HG03457 (cell line): ENCODE measurements at regions not wholly inside any gene's neighbourhood (a gene's known extent, or its start where the extent isn't known, plus 50 kb on each side); places are given as distances from the start of the nearest gene placed in this dataset.
"Not testable (repeated sequence)": the region's sequence is repeated elsewhere in the genome, so short reads cannot be mapped to it uniquely, and the experiment has no call there.

Experiments used
- ATAC-seq: cut with Tn5 transposase; IDR thresholded peaks from one replicate; pipeline ENCODE4 v1.9.1; 2021; ENCODE audit warnings: moderate number of reproducible peaks; ENCODE audit not compliant: unreplicated experiment

GRCh38 chr6:43939281-43940070 is 169.5 kb downstream of the VEGFA start:
- ATAC-seq = no peak

GRCh38 chr6:43938178-43939105 is 168.4 kb downstream of the VEGFA start:
- no peak for ATAC-seq

GRCh38 chr6:43937236-43938177 is 167.5 kb downstream of the VEGFA start:
- no peak for ATAC-seq

- ATAC-seq = no peak
Measured at GRCh38 chr6:43936476-43936875, 166.5 kb downstream of the VEGFA start.

- no peak for ATAC-seq
Measured at GRCh38 chr6:43935921-43936439, 166.0 kb downstream of the VEGFA start.

GRCh38 chr6:43934803-43935602 is 165.0 kb downstream of the VEGFA start:
- ATAC-seq = no peak

- no peak for ATAC-seq
Measured at GRCh38 chr6:43934183-43934802, 164.3 kb downstream of the VEGFA start.

- no peak for ATAC-seq
Measured at GRCh38 chr6:43933148-43933885, 163.3 kb downstream of the VEGFA start.

GRCh38 chr6:43932259-43933147 is 162.5 kb downstream of the VEGFA start:
- ATAC-seq = no peak

- ATAC-seq = no peak
Measured at GRCh38 chr6:43931201-43931600, 161.2 kb downstream of the VEGFA start.

GRCh38 chr6:43930440-43931154 is 160.6 kb downstream of the VEGFA start:
- no peak for ATAC-seq

- no peak for ATAC-seq
Measured at GRCh38 chr6:43929511-43929910, 159.5 kb downstream of the VEGFA start.

GRCh38 chr6:43927532-43928210 is 157.7 kb downstream of the VEGFA start:
- no peak for ATAC-seq

- no peak for ATAC-seq
Measured at GRCh38 chr6:43926634-43927531, 156.9 kb downstream of the VEGFA start.

- ATAC-seq = not testable (repeated sequence)
Measured at GRCh38 chr6:43925636-43926139, 155.7 kb downstream of the VEGFA start.
